Endothelial cell of umbilical vein (primary cell): ENCODE measurements at regions not wholly inside any gene's neighbourhood (a gene's known extent, or its start where the extent isn't known, plus 50 kb on each side); places are given as distances from the start of the nearest gene placed in this dataset.

Experiments
- BruUV-seq: library from RNA; stranded (reverse); fragments of 400-500 nt; replicated peaks from 2 replicates; lab custom pipeline; 2021; lab: Mats Ljungman, UMichigan
- CTCF ChIA-PET: fragments of 300-600, 350-600 bp; sonication (Branson Sonifier 250); formaldehyde crosslinking; loops from one replicate; lab custom pipeline; 2021; ENCODE audit warnings: antibody characterized with exemption, inconsistent platforms; lab: Charles Lee
- POLR2A ChIA-PET: fragments of 300-600, 350-600 bp; sonication (Branson Sonifier 250); formaldehyde crosslinking; loops from one replicate; lab custom pipeline; 2021; ENCODE audit warnings: antibody characterized with exemption, inconsistent platforms; lab: Charles Lee
- DNase-seq: peaks from one replicate; pipeline ENCODE4 v3.0.0-alpha.2; 2011; ENCODE audit warnings: low read depth, low spot score
- FAIRE-seq: peaks from 2 replicates; lab custom pipeline; 2011; peaks lifted over from hg19 to GRCh38; lab: Jason Lieb, UNC
- H2AFZ ChIP-seq: 2 replicates; pipeline ENCODE4 v1.6.0; 2012; ENCODE audit warnings: low read depth, low read length, control low read depth, inconsistent platforms
- H3K27ac ChIP-seq: 2 replicates; pipeline ENCODE4 v1.5.1; 2011; ENCODE audit warnings: low read depth, mild to moderate bottlenecking, control low read depth, low read length, moderate library complexity; ENCODE audit not compliant: insufficient read depth
- H3K27me3 ChIP-seq, 2 experiments: 2 replicates each; pipeline versions ENCODE4 v1.6.0 to v1.6.1; 2011; ENCODE audit warnings: low read length in 2 of 2, mixed read lengths in 1 of 2; ENCODE audit not compliant: control insufficient read depth in 2 of 2, insufficient read depth in 2 of 2
- H3K36me3 ChIP-seq, 2 experiments: 2 replicates in 1 of 2; 3 replicates in 1 of 2; pipeline ENCODE4 v1.5.1; 2011; ENCODE audit warnings: low read length in 2 of 2, mild to moderate bottlenecking in 1 of 2, moderate library complexity in 1 of 2; ENCODE audit not compliant: control insufficient read depth in 2 of 2, insufficient read depth in 2 of 2; ENCODE audit errors: extremely low read depth in 1 of 2
- H3K4me1 ChIP-seq: 3 replicates; pipeline ENCODE4 v1.5.1; 2011; ENCODE audit warnings: mild to moderate bottlenecking, low read length; ENCODE audit not compliant: control insufficient read depth, insufficient read depth; ENCODE audit errors: extremely low read depth
- H3K4me2 ChIP-seq: 2 replicates; pipeline ENCODE4 v1.6.1; 2011; ENCODE audit warnings: low read length, control low read depth, mixed read lengths; ENCODE audit not compliant: insufficient read depth
- H3K4me3 ChIP-seq, 3 experiments: fragments of 200-600 bp in 1 of 3; sonication (generic), shearing (Covaris generic) in 1 of 3; replicated peaks in 1 of 3; 2 replicates each; pipeline ENCODE4 v1.5.1; 2011 to 2016; ENCODE audit warnings: control low read depth in 3 of 3, low read length in 3 of 3, mild to moderate bottlenecking in 2 of 3, inconsistent platforms in 1 of 3, low read depth in 1 of 3, moderate library complexity in 1 of 3; ENCODE audit not compliant: insufficient read depth in 1 of 3
- H3K79me2 ChIP-seq: 2 replicates; pipeline ENCODE4 v1.6.0; 2012; ENCODE audit warnings: low read length, inconsistent platforms; ENCODE audit not compliant: control insufficient read depth, insufficient read depth
- H3K9ac ChIP-seq: replicated peaks from 2 replicates; pipeline ENCODE3; 2011; ENCODE audit warnings: low read length, control low read depth; ENCODE audit not compliant: insufficient read depth; ENCODE audit errors: extremely low read depth
- H3K9me1 ChIP-seq: replicated peaks from 3 replicates; pipeline ENCODE4 v1.6.0; 2011; ENCODE audit warnings: mild to moderate bottlenecking, low read length; ENCODE audit not compliant: control insufficient read depth, insufficient read depth; ENCODE audit errors: extremely low read depth
- H3K9me3 ChIP-seq: replicated peaks from 2 replicates; pipeline ENCODE4 v1.5.1; 2012; ENCODE audit warnings: low read length, inconsistent platforms; ENCODE audit not compliant: control insufficient read depth, insufficient read depth
- H4K20me1 ChIP-seq: replicated peaks from 2 replicates; pipeline ENCODE3; 2011; ENCODE audit warnings: mild to moderate bottlenecking, low read length; ENCODE audit not compliant: control insufficient read depth, insufficient read depth; ENCODE audit errors: extremely low read depth
- EZH2 ChIP-seq: IDR thresholded peaks from 2 replicates; pipeline ENCODE4 v1.6.1; 2012; ENCODE audit warnings: borderline replicate concordance, low read depth, mild to moderate bottlenecking, moderate library complexity, low read length, inconsistent platforms; ENCODE audit not compliant: severe bottlenecking
- FOS ChIP-seq: IDR thresholded peaks from 2 replicates; pipeline ENCODE4 v1.6.1; 2011; ENCODE audit warnings: mild to moderate bottlenecking, low read length, moderate library complexity, borderline replicate concordance; ENCODE audit not compliant: insufficient read depth
- GATA2 ChIP-seq: IDR thresholded peaks from 2 replicates; pipeline ENCODE4 v1.7.0; 2011; ENCODE audit warnings: low read depth, mild to moderate bottlenecking, moderate library complexity, mixed read lengths, low read length; ENCODE audit not compliant: insufficient read length, insufficient read depth
- JUN ChIP-seq: IDR thresholded peaks from 2 replicates; pipeline ENCODE4 v1.6.1; 2011; ENCODE audit warnings: borderline replicate concordance, low read depth; ENCODE audit not compliant: insufficient read length, insufficient read depth
- MAX ChIP-seq: IDR thresholded peaks from 2 replicates; pipeline ENCODE4 v1.6.1; 2011; ENCODE audit not compliant: insufficient read depth, insufficient read length
- MYC ChIP-seq: IDR thresholded peaks from one replicate; pipeline ENCODE4 v1.6.1; 2011; ENCODE audit warnings: mild to moderate bottlenecking, low read depth, low read length
- POLR2A ChIP-seq: IDR thresholded peaks from 2 replicates; pipeline ENCODE4 v1.6.1; 2012; ENCODE audit warnings: low read depth, mild to moderate bottlenecking, control low read depth, low read length
- POLR2AphosphoS5 ChIP-seq: IDR thresholded peaks from 2 replicates; pipeline ENCODE4 v1.6.1; 2012; ENCODE audit warnings: low read depth, mild to moderate bottlenecking, control low read depth, low read length, moderate library complexity; ENCODE audit not compliant: insufficient read depth
- dilution Hi-C: fragments of 300-500 bp; cut with MboI; formaldehyde crosslinking; loops from one replicate; pipeline ENCODE4 v1.15.0; 2019; ENCODE audit warnings: low sequenced_read_pairs; ENCODE audit not compliant: extremely low pct_ligation_motif_present
- intact Hi-C: fragments of 100-400 bp; cut with micrococcal nuclease; formaldehyde crosslinking; loops from one replicate; pipeline ENCODE4 v1.10.0; 2022
- TF ChIP-seq, protein P1 (sequence below), 2 donors: IDR thresholded peaks; 1 replicate in 1 of 2; 2 replicates in 1 of 2; pipeline ENCODE4 v1.5.1; 2011; ENCODE audit warnings: low read length in 2 of 2, mild to moderate bottlenecking in 2 of 2, moderate library complexity in 2 of 2, control low read depth in 1 of 2, inconsistent platforms in 1 of 2, low read depth in 1 of 2; ENCODE audit not compliant: insufficient read depth in 1 of 2; ENCODE audit errors: extremely low read depth in 1 of 2

DNA sequence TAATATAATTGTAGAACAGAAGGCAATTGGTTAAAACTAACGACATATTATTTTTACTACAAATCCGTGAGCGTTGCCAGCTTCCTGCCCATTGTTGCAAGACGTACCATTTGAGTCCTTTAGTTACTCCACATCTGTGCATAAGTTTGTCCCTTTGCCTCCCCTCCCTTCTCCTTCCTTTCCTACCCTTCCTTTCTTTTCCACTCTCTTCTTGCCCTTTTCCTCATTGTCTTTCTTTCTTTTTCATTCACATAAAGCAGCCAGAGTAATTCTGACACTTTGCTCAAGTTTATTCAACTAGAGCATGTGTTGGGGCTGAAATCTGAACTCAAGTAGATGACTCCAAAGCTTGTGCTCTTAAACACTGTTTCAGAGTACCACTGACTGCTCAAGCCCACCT is 239.1 kb downstream of the FOXG1 start:
- no peaks in the 10 kb centered on the region for H3K9me1 ChIP-seq
- intact Hi-C loops: no loop called here
- H3K27me3 ChIP-seq: no peaks in the 10 kb centered on the region
- no peaks in the 10 kb centered on the region for H3K4me1 ChIP-seq
- H3K4me3 ChIP-seq: no peak overlapping the region
- H3K4me2 ChIP-seq: no peak overlapping the region
- no peak for DNase-seq
- ChIA-PET CTCF (no interaction called here), POLR2A (no interaction called here)
- H3K9me3 ChIP-seq: no peaks in the 10 kb centered on the region
- no peak for FAIRE-seq
- dilution Hi-C loops: no loop called here
- H3K79me2 ChIP-seq: no peaks in the 10 kb centered on the region
- no TSS peak for BruUV-seq
- TF ChIP-seq MYC (no peak), JUN (no peak), POLR2AphosphoS5 (no peak), POLR2A (no peak), GATA2 (no peak), MAX (no peak), EZH2 (no peak), FOS (no peak)
- TF ChIP-seq, protein P1, sequence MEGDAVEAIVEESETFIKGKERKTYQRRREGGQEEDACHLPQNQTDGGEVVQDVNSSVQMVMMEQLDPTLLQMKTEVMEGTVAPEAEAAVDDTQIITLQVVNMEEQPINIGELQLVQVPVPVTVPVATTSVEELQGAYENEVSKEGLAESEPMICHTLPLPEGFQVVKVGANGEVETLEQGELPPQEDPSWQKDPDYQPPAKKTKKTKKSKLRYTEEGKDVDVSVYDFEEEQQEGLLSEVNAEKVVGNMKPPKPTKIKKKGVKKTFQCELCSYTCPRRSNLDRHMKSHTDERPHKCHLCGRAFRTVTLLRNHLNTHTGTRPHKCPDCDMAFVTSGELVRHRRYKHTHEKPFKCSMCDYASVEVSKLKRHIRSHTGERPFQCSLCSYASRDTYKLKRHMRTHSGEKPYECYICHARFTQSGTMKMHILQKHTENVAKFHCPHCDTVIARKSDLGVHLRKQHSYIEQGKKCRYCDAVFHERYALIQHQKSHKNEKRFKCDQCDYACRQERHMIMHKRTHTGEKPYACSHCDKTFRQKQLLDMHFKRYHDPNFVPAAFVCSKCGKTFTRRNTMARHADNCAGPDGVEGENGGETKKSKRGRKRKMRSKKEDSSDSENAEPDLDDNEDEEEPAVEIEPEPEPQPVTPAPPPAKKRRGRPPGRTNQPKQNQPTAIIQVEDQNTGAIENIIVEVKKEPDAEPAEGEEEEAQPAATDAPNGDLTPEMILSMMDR (IDR thresholded peaks at IDR 0.05; ENCODE audit: extremely low read depth in 1 of 2, insufficient read depth in 1 of 2, low read depth in 1 of 2, low read length in 2 of 2): no peak
- no peak overlapping the region for H3K9ac ChIP-seq
- no peaks in the 10 kb centered on the region for H3K36me3 ChIP-seq
- H3K27ac ChIP-seq: no peak overlapping the region
- H2AFZ ChIP-seq: no peak overlapping the region
- no peaks in the 10 kb centered on the region for H4K20me1 ChIP-seq
